Keratinocyte (primary cell): ENCODE measurements at regions not wholly inside any gene's neighbourhood (a gene's known extent, or its start where the extent isn't known, plus 50 kb on each side); places are given as distances from the start of the nearest gene placed in this dataset.

Experiments
- EZH2 ChIP-seq: IDR thresholded peaks from one replicate; pipeline ENCODE4 v1.6.1; 2012; ENCODE audit warnings: inconsistent platforms, mild to moderate bottlenecking, low read length, moderate library complexity
- TF ChIP-seq, protein P1 (sequence below), 3 experiments: IDR thresholded peaks in 1 of 3; conservative IDR thresholded peaks in 1 of 3; optimal IDR thresholded peaks in 1 of 3; 2 replicates in 2 of 3; 3 replicates in 1 of 3; pipeline versions ENCODE3 to v1.5.1; 2011; ENCODE audit warnings: low read length in 3 of 3, mild to moderate bottlenecking in 3 of 3, moderate library complexity in 2 of 3, control low read depth in 1 of 3, inconsistent platforms in 1 of 3; ENCODE audit not compliant: insufficient read depth in 2 of 3; ENCODE audit errors: extremely low read depth in 1 of 3

- TF ChIP-seq, protein P1, sequence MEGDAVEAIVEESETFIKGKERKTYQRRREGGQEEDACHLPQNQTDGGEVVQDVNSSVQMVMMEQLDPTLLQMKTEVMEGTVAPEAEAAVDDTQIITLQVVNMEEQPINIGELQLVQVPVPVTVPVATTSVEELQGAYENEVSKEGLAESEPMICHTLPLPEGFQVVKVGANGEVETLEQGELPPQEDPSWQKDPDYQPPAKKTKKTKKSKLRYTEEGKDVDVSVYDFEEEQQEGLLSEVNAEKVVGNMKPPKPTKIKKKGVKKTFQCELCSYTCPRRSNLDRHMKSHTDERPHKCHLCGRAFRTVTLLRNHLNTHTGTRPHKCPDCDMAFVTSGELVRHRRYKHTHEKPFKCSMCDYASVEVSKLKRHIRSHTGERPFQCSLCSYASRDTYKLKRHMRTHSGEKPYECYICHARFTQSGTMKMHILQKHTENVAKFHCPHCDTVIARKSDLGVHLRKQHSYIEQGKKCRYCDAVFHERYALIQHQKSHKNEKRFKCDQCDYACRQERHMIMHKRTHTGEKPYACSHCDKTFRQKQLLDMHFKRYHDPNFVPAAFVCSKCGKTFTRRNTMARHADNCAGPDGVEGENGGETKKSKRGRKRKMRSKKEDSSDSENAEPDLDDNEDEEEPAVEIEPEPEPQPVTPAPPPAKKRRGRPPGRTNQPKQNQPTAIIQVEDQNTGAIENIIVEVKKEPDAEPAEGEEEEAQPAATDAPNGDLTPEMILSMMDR (optimal IDR thresholded peaks at IDR 0.05 in 1 of 3, IDR thresholded peaks at IDR 0.05 in 1 of 3, conservative IDR thresholded peaks at IDR 0.05 in 1 of 3; ENCODE audit: extremely low read depth in 1 of 3, insufficient read depth in 2 of 3, low read length in 3 of 3), result no peak
- TF ChIP-seq EZH2, result no peak
These were observed 59.5 kb upstream of the IGF1 start for GRCh38 chr12:102539651-102540553.
